ENCODE measurements at regions not wholly inside any gene's neighbourhood (a gene's known extent, or its start where the extent isn't known, plus 50 kb on each side); places are given as distances from the start of the nearest gene placed in this dataset.

GRCh38 chr3:157618886-157619285, 115.7 kb upstream of the VEPH1 start:
- TF ChIP-seq CTCF (IDR thresholded peaks at IDR 0.05; ENCODE audit: low read depth, low read length, missing control alignments), result no peak
- no peaks in the 10 kb centered on the region for H3K27me3 ChIP-seq (replicated peaks)
- no peak overlapping the region for H3K4me3 ChIP-seq (ENCODE audit: low read depth, low read length)
- in situ Hi-C loops (cut with HindIII; ENCODE audit: low pct_ligation_motif_present, low sequenced_read_pairs), result no loop called here
- no peak for DNase-seq
- H3K27ac ChIP-seq, result no peak overlapping the region
- no peaks in the 10 kb centered on the region for H3K36me3 ChIP-seq (replicated peaks)

- in situ Hi-C loops (cut with HindIII; ENCODE audit: low pct_ligation_motif_present, low sequenced_read_pairs), result no loop called here
- no peak overlapping the region for H3K27ac ChIP-seq
- no peak overlapping the region for H3K4me3 ChIP-seq (ENCODE audit: low read depth, low read length)
- no peaks in the 10 kb centered on the region for H3K27me3 ChIP-seq (replicated peaks)
- DNase-seq, result peak; percentile 37
- H3K36me3 ChIP-seq (replicated peaks), result no peaks in the 10 kb centered on the region
- peak; percentile 35 for TF ChIP-seq CTCF (IDR thresholded peaks at IDR 0.05; ENCODE audit: low read depth, low read length, missing control alignments)
Measured at GRCh38 chr3:157618075-157618760, 115.0 kb upstream of the VEPH1 start.

GRCh38 chr3:157614896-157615295, 111.7 kb upstream of the VEPH1 start:
- H3K4me3 ChIP-seq (ENCODE audit: low read depth, low read length), result no peak overlapping the region
- no peaks in the 10 kb centered on the region for H3K36me3 ChIP-seq (replicated peaks)
- DNase-seq, result no peak
- TF ChIP-seq CTCF (IDR thresholded peaks at IDR 0.05; ENCODE audit: low read depth, low read length, missing control alignments), result no peak
- no peaks in the 10 kb centered on the region for H3K27me3 ChIP-seq (replicated peaks)
- no peak overlapping the region for H3K27ac ChIP-seq
- in situ Hi-C loops (cut with HindIII; ENCODE audit: low pct_ligation_motif_present, low sequenced_read_pairs), result no loop called here

GRCh38 chr3:157611536-157612076, 108.4 kb upstream of the VEPH1 start:
- Histone ChIP-seq H3K4me3 (ENCODE audit: low read depth, low read length) (no peak overlapping the region), H3K27ac (no peak overlapping the region), H3K27me3 (replicated peaks) (no peaks in the 10 kb centered on the region), H3K36me3 (replicated peaks) (no peaks in the 10 kb centered on the region)
- TF ChIP-seq CTCF (IDR thresholded peaks at IDR 0.05; ENCODE audit: low read depth, low read length, missing control alignments), result no peak
- no peak for DNase-seq
- in situ Hi-C loops (cut with HindIII; ENCODE audit: low pct_ligation_motif_present, low sequenced_read_pairs), result no loop called here

- in situ Hi-C loops (cut with HindIII; ENCODE audit: low pct_ligation_motif_present, low sequenced_read_pairs), result no loop called here
Measured at GRCh38 chr3:157610876-157611535, 107.8 kb upstream of the VEPH1 start.

More at GRCh38 chr3:157610876-157611535, 107.8 kb upstream of the VEPH1 start:
- H3K36me3 ChIP-seq (replicated peaks), result no peaks in the 10 kb centered on the region
- H3K27me3 ChIP-seq (replicated peaks), result no peaks in the 10 kb centered on the region
- TF ChIP-seq CTCF (IDR thresholded peaks at IDR 0.05; ENCODE audit: low read depth, low read length, missing control alignments), result no peak
- H3K4me3 ChIP-seq (ENCODE audit: low read depth, low read length), result no peak overlapping the region
- no peak for DNase-seq
- no peak overlapping the region for H3K27ac ChIP-seq
